ENCODE measurements at regions not wholly inside any gene's neighbourhood (a gene's known extent, or its start where the extent isn't known, plus 50 kb on each side); places are given as distances from the start of the nearest gene placed in this dataset.

GRCh38 chr16:64864232-64864809 lies 257.5 kb downstream of the CDH11 start:
- POLR2A ChIA-PET, result no interaction called here
- Mint-ChIP-seq H3K4me3 (no peak overlapping the region), H3K36me3 (peaks cover 0 to 9% (median 0%) of the 10 kb centered on the region in 3 donors), H3K4me1 (no peaks in the 10 kb centered on the region), H3K9me3 (peaks cover 0 to 32% (median 12%) of the 10 kb centered on the region in 9 donors), H3K27me3 (no peaks in the 10 kb centered on the region), H3K27ac (no peak overlapping the region)
- DNase-seq (no peak), ATAC-seq (no peak)

GRCh38 chr16:64858076-64858475 lies 263.8 kb downstream of the CDH11 start:
- no peak overlapping the region for H3K27ac Mint-ChIP-seq
- H3K4me1 Mint-ChIP-seq, result no peaks in the 10 kb centered on the region
- peaks cover 0 to 28% (median 12%) of the 10 kb centered on the region in 9 donors for H3K9me3 Mint-ChIP-seq
- no peaks in the 10 kb centered on the region for H3K27me3 Mint-ChIP-seq
- no peak overlapping the region for H3K4me3 Mint-ChIP-seq
- no peak for DNase-seq
- no peak for ATAC-seq
- POLR2A ChIA-PET, result no interaction called here
- H3K36me3 Mint-ChIP-seq, result peaks cover 0 to 9% (median 0%) of the 10 kb centered on the region in 3 donors

- DNase-seq, result no peak
- H3K27me3 Mint-ChIP-seq, result no peaks in the 10 kb centered on the region
- ATAC-seq, result no peak
- H3K27ac Mint-ChIP-seq, result no peak overlapping the region
- H3K9me3 Mint-ChIP-seq, result peaks cover 0 to 28% (median 12%) of the 10 kb centered on the region in 9 donors
- POLR2A ChIA-PET, result no interaction called here
- no peak overlapping the region for H3K4me3 Mint-ChIP-seq
- H3K4me1 Mint-ChIP-seq, result no peaks in the 10 kb centered on the region
- peaks cover 0 to 9% (median 0%) of the 10 kb centered on the region in 3 donors for H3K36me3 Mint-ChIP-seq
Measured at GRCh38 chr16:64857411-64857810, 264.5 kb downstream of the CDH11 start.

GRCh38 chr16:64853551-64853950 lies 268.3 kb downstream of the CDH11 start:
- Mint-ChIP-seq H3K9me3 (peaks cover 2 to 16% (median 5%) of the 10 kb centered on the region in 9 donors), H3K27me3 (no peaks in the 10 kb centered on the region), H3K27ac (no peak overlapping the region), H3K4me1 (no peaks in the 10 kb centered on the region), H3K4me3 (no peak overlapping the region), H3K36me3 (peaks cover 0 to 4% (median 0%) of the 10 kb centered on the region in 3 donors)
- DNase-seq (no peak), ATAC-seq (no peak)
- POLR2A ChIA-PET, result no interaction called here

- Mint-ChIP-seq H3K27me3 (no peaks in the 10 kb centered on the region), H3K36me3 (no peaks in the 10 kb centered on the region), H3K27ac (no peak overlapping the region), H3K4me1 (no peaks in the 10 kb centered on the region), H3K4me3 (no peak overlapping the region), H3K9me3 (peaks cover 3 to 25% (median 16%) of the 10 kb centered on the region in 9 donors)
- no peak for DNase-seq
- POLR2A ChIA-PET, result no interaction called here
- ATAC-seq, result no peak
Measured at GRCh38 chr16:64846966-64847365, 274.9 kb downstream of the CDH11 start.

GRCh38 chr16:64845071-64845470 lies 276.8 kb downstream of the CDH11 start:
- H3K27me3 Mint-ChIP-seq, result no peaks in the 10 kb centered on the region
- peaks cover 6 to 30% (median 17%) of the 10 kb centered on the region in 9 donors for H3K9me3 Mint-ChIP-seq
- POLR2A ChIA-PET, result no interaction called here
- H3K36me3 Mint-ChIP-seq, result no peaks in the 10 kb centered on the region
- no peak for ATAC-seq
- no peak for DNase-seq
- no peak overlapping the region for H3K27ac Mint-ChIP-seq
- H3K4me1 Mint-ChIP-seq, result no peaks in the 10 kb centered on the region
- no peak overlapping the region for H3K4me3 Mint-ChIP-seq

GRCh38 chr16:64841482-64841881 lies 280.4 kb downstream of the CDH11 start:
- DNase-seq, result no peak
- ATAC-seq, result no peak
- Mint-ChIP-seq H3K4me1 (no peaks in the 10 kb centered on the region), H3K27ac (no peak overlapping the region), H3K9me3 (peaks cover 9 to 40% (median 21%) of the 10 kb centered on the region in 9 donors), H3K4me3 (no peak overlapping the region), H3K27me3 (no peaks in the 10 kb centered on the region), H3K36me3 (no peaks in the 10 kb centered on the region)
- POLR2A ChIA-PET, result no interaction called here

GRCh38 chr16:64841071-64841470 lies 280.8 kb downstream of the CDH11 start:
- ATAC-seq (no peak), DNase-seq (no peak)
- Mint-ChIP-seq H3K4me3 (no peak overlapping the region), H3K27me3 (no peaks in the 10 kb centered on the region), H3K4me1 (no peaks in the 10 kb centered on the region), H3K9me3 (peaks cover 9 to 43% (median 21%) of the 10 kb centered on the region in 9 donors), H3K36me3 (no peaks in the 10 kb centered on the region), H3K27ac (no peak overlapping the region)
- POLR2A ChIA-PET, result no interaction called here

- Mint-ChIP-seq H3K36me3 (peaks cover 0 to 4% (median 0%) of the 10 kb centered on the region in 3 donors), H3K4me3 (no peak overlapping the region), H3K27ac (no peak overlapping the region), H3K27me3 (no peaks in the 10 kb centered on the region), H3K4me1 (peaks cover 0 to 2% (median 0%) of the 10 kb centered on the region in 4 donors), H3K9me3 (peaks cover 6 to 44% (median 19%) of the 10 kb centered on the region in 9 donors)
- ATAC-seq (no peak), DNase-seq (no peak)
- POLR2A ChIA-PET, result no interaction called here
Measured at GRCh38 chr16:64830653-64831052, 291.2 kb downstream of the CDH11 start.

GRCh38 chr16:64829678-64830077 lies 292.2 kb downstream of the CDH11 start:
- H3K4me3 Mint-ChIP-seq, result no peak overlapping the region
- H3K9me3 Mint-ChIP-seq, result peaks cover 2 to 53% (median 22%) of the 10 kb centered on the region in 9 donors
- peaks cover 0 to 2% (median 0%) of the 10 kb centered on the region in 4 donors for H3K4me1 Mint-ChIP-seq
- H3K27ac Mint-ChIP-seq, result no peak overlapping the region
- no peak for DNase-seq
- H3K36me3 Mint-ChIP-seq, result peaks cover 0 to 4% (median 0%) of the 10 kb centered on the region in 3 donors
- POLR2A ChIA-PET, result no interaction called here
- ATAC-seq, result no peak
- H3K27me3 Mint-ChIP-seq, result no peaks in the 10 kb centered on the region

GRCh38 chr16:64826374-64826773 lies 295.5 kb downstream of the CDH11 start:
- ATAC-seq (no peak), DNase-seq (no peak)
- POLR2A ChIA-PET, result no interaction called here
- peaks cover 0 to 7% (median 0%) of the 10 kb centered on the region in 3 donors for H3K36me3 Mint-ChIP-seq
- no peak overlapping the region for H3K27ac Mint-ChIP-seq
- no peaks in the 10 kb centered on the region for H3K27me3 Mint-ChIP-seq
- peaks cover 0 to 2% (median 0%) of the 10 kb centered on the region in 4 donors for H3K4me1 Mint-ChIP-seq
- no peak overlapping the region for H3K4me3 Mint-ChIP-seq
- peaks cover 3 to 60% (median 15%) of the 10 kb centered on the region in 9 donors for H3K9me3 Mint-ChIP-seq

GRCh38 chr16:64823481-64824075 lies 298.3 kb downstream of the CDH11 start:
- POLR2A ChIA-PET, result no interaction called here
- no peak for DNase-seq
- no peak for ATAC-seq
- no peaks in the 10 kb centered on the region for H3K27me3 Mint-ChIP-seq
- peaks cover 5 to 42% (median 15%) of the 10 kb centered on the region in 9 donors for H3K9me3 Mint-ChIP-seq
- no peak overlapping the region for H3K27ac Mint-ChIP-seq
- peaks cover 0 to 2% (median 0%) of the 10 kb centered on the region in 4 donors for H3K4me1 Mint-ChIP-seq
- H3K4me3 Mint-ChIP-seq, result no peak overlapping the region
- H3K36me3 Mint-ChIP-seq, result peaks cover 0 to 7% (median 0%) of the 10 kb centered on the region in 3 donors

- Mint-ChIP-seq H3K4me1 (no peaks in the 10 kb centered on the region), H3K4me3 (no peak overlapping the region), H3K9me3 (peaks cover 4 to 49% (median 19%) of the 10 kb centered on the region in 9 donors), H3K27me3 (no peaks in the 10 kb centered on the region), H3K36me3 (peaks cover 0 to 3% (median 0%) of the 10 kb centered on the region in 3 donors), H3K27ac (no peak overlapping the region)
- ATAC-seq, result no peak
- DNase-seq, result no peak
- POLR2A ChIA-PET, result no interaction called here
Measured at GRCh38 chr16:64809876-64810629, 311.8 kb downstream of the CDH11 start.
